ENCODE measurements at regions not wholly inside any gene's neighbourhood (a gene's known extent, or its start where the extent isn't known, plus 50 kb on each side); places are given as distances from the start of the nearest gene placed in this dataset.

DNA sequence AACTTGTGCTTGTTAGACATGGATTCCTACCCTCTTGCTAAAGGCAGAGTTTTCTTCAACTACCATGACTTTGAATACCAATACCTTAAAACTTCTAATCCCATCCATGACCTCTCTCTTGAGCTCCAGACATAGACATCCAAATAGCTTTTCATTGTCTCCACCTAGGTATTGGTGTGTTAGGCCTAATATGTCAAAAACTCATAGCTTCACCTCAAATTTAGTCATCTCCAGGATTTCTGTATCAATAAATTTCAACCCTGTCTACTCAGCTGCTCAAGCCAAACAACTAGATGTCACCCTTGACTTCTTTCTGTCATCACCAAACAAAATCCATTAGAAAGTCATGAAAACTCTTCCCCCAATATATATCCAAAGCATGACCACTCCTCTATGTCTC lies 617.7 kb upstream of the GRIA3 start:
- TF ChIP-seq POLR2AphosphoS5 (IDR thresholded peaks at IDR 0.05), result no peak
- TF ChIP-seq, protein P1, sequence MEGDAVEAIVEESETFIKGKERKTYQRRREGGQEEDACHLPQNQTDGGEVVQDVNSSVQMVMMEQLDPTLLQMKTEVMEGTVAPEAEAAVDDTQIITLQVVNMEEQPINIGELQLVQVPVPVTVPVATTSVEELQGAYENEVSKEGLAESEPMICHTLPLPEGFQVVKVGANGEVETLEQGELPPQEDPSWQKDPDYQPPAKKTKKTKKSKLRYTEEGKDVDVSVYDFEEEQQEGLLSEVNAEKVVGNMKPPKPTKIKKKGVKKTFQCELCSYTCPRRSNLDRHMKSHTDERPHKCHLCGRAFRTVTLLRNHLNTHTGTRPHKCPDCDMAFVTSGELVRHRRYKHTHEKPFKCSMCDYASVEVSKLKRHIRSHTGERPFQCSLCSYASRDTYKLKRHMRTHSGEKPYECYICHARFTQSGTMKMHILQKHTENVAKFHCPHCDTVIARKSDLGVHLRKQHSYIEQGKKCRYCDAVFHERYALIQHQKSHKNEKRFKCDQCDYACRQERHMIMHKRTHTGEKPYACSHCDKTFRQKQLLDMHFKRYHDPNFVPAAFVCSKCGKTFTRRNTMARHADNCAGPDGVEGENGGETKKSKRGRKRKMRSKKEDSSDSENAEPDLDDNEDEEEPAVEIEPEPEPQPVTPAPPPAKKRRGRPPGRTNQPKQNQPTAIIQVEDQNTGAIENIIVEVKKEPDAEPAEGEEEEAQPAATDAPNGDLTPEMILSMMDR (IDR thresholded peaks at IDR 0.05), result no peak
